Gastrocnemius medialis (tissue), 4 donors: ENCODE measurements at regions not wholly inside any gene's neighbourhood (a gene's known extent, or its start where the extent isn't known, plus 50 kb on each side); places are given as distances from the start of the nearest gene placed in this dataset.

Experiments
- POLR2A ChIP-seq, 2 donors: fragments of 450-650 bp; IDR thresholded peaks; one replicate each; pipeline ENCODE4 v1.6.1; 2017; ENCODE audit warnings: antibody characterized with exemption in 2 of 2, mild to moderate bottlenecking in 2 of 2, moderate library complexity in 2 of 2
- TF ChIP-seq, protein P1 (sequence below), 5 experiments: fragments of 450-650 bp in 3 of 5; fragments of 200-600 bp in 2 of 5; sonication (generic) in 2 of 5; IDR thresholded peaks in 4 of 5; conservative IDR thresholded peaks in 1 of 5; 1 replicate in 4 of 5; 2 replicates in 1 of 5; pipeline ENCODE4 v1.5.1; 2016 to 2019; ENCODE audit warnings: antibody characterized with exemption in 5 of 5, mild to moderate bottlenecking in 3 of 5, moderate library complexity in 3 of 5

DNA sequence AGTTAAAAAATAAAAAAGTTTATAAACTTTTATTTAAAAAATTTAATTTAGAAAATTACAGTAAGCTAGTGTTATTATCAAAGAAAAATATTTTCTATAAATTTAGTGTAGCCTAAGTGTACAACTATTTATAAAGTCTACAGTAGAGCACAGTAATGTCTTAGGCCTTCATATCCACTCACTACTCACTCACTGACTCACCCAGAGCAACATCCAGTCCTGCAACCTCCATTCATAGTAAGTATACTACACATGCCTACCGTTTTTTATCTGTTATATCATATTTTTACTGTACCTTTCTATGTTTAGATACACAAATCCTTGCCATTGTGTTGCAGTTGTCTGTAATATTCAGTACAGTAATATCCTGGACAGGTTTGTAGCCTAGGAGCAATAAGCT lies 129.0 kb upstream of the FAM47B start:
- TF ChIP-seq POLR2A (IDR thresholded peaks at IDR 0.05): no peak
- TF ChIP-seq, protein P1, sequence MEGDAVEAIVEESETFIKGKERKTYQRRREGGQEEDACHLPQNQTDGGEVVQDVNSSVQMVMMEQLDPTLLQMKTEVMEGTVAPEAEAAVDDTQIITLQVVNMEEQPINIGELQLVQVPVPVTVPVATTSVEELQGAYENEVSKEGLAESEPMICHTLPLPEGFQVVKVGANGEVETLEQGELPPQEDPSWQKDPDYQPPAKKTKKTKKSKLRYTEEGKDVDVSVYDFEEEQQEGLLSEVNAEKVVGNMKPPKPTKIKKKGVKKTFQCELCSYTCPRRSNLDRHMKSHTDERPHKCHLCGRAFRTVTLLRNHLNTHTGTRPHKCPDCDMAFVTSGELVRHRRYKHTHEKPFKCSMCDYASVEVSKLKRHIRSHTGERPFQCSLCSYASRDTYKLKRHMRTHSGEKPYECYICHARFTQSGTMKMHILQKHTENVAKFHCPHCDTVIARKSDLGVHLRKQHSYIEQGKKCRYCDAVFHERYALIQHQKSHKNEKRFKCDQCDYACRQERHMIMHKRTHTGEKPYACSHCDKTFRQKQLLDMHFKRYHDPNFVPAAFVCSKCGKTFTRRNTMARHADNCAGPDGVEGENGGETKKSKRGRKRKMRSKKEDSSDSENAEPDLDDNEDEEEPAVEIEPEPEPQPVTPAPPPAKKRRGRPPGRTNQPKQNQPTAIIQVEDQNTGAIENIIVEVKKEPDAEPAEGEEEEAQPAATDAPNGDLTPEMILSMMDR (IDR thresholded peaks at IDR 0.05 in 4 of 5, conservative IDR thresholded peaks at IDR 0.05 in 1 of 5): no peak
